Mesenchymal stem cell (in vitro differentiated cells and primary cell): ENCODE measurements at regions not wholly inside any gene's neighbourhood (a gene's known extent, or its start where the extent isn't known, plus 50 kb on each side); places are given as distances from the start of the nearest gene placed in this dataset.

ENCODE experiments used
- DNase-seq: peaks from one replicate; pipeline ENCODE4 v3.0.0-alpha.2; 2013
- H2AFZ ChIP-seq: one replicate; pipeline ENCODE4 v1.6.1; 2013; ENCODE audit warnings: low read depth, mild to moderate bottlenecking, control low read depth, inconsistent platforms, low read length, moderate library complexity
- H2AK5ac ChIP-seq: 2 replicates; pipeline ENCODE4 v1.6.1; 2013; ENCODE audit warnings: low read length, moderate library complexity, mild to moderate bottlenecking, inconsistent platforms; ENCODE audit not compliant: severe bottlenecking
- H2BK120ac ChIP-seq: one replicate; pipeline ENCODE4 v1.6.1; 2013; ENCODE audit warnings: low read depth, mild to moderate bottlenecking, inconsistent platforms, low read length, moderate library complexity
- H2BK12ac ChIP-seq, 2 experiments: one replicate each; pipeline ENCODE4 v1.6.1; 2013; ENCODE audit warnings: inconsistent platforms in 2 of 2, low read length in 2 of 2, mild to moderate bottlenecking in 2 of 2, moderate library complexity in 2 of 2, control low read depth in 1 of 2
- H2BK15ac ChIP-seq: one replicate; pipeline ENCODE4 v1.6.1; 2013; ENCODE audit warnings: mild to moderate bottlenecking, low read depth, inconsistent platforms; ENCODE audit not compliant: poor library complexity, severe bottlenecking
- H2BK5ac ChIP-seq: 2 replicates; pipeline ENCODE4 v1.6.1; 2013; ENCODE audit warnings: low read depth, mild to moderate bottlenecking, low read length, control low read depth, inconsistent platforms; ENCODE audit not compliant: poor library complexity, severe bottlenecking
- H3K14ac ChIP-seq, 2 experiments: one replicate each; pipeline ENCODE4 v1.6.1; 2013; ENCODE audit warnings: inconsistent platforms in 2 of 2, low read length in 2 of 2, control low read depth in 1 of 2, mild to moderate bottlenecking in 1 of 2, moderate library complexity in 1 of 2
- H3K18ac ChIP-seq, 2 experiments: one replicate each; pipeline ENCODE4 v1.6.1; 2013; ENCODE audit warnings: inconsistent platforms in 2 of 2, low read length in 2 of 2, control low read depth in 1 of 2, low read depth in 1 of 2, mild to moderate bottlenecking in 1 of 2
- H3K23ac ChIP-seq, 2 experiments: one replicate each; pipeline ENCODE4 v1.6.1; 2013; ENCODE audit warnings: inconsistent platforms in 2 of 2, low read length in 2 of 2, mild to moderate bottlenecking in 2 of 2, moderate library complexity in 2 of 2, control low read depth in 1 of 2
- H3K27ac ChIP-seq: 2 replicates; pipeline ENCODE4 v1.5.1; 2013; ENCODE audit warnings: mild to moderate bottlenecking, moderate library complexity, low read length, control low read depth, inconsistent platforms; ENCODE audit not compliant: poor library complexity, severe bottlenecking
- H3K27me3 ChIP-seq, 2 experiments: 2 replicates each; pipeline versions ENCODE4 v1.6.1 to v1.7.0; 2013; ENCODE audit warnings: low read length in 2 of 2, mild to moderate bottlenecking in 2 of 2, moderate library complexity in 2 of 2, control low read depth in 1 of 2, inconsistent platforms in 1 of 2; ENCODE audit not compliant: control insufficient read depth in 1 of 2, insufficient read depth in 1 of 2
- H3K36me3 ChIP-seq, 2 experiments: 2 replicates each; pipeline versions ENCODE4 v1.6.1 to v1.7.0; 2013; ENCODE audit warnings: low read length in 2 of 2, control low read depth in 1 of 2, inconsistent platforms in 1 of 2, low read depth in 1 of 2, mild to moderate bottlenecking in 1 of 2; ENCODE audit not compliant: insufficient read depth in 2 of 2, control insufficient read depth in 1 of 2
- H3K4ac ChIP-seq, 2 experiments: one replicate each; pipeline ENCODE4 v1.6.1; 2013; ENCODE audit warnings: inconsistent platforms in 2 of 2, low read length in 2 of 2, mild to moderate bottlenecking in 2 of 2, moderate library complexity in 2 of 2, control low read depth in 1 of 2, low read depth in 1 of 2
- H3K4me1 ChIP-seq: 2 replicates; pipeline ENCODE4 v1.6.1; 2013; ENCODE audit warnings: low read depth, low read length, control low read depth; ENCODE audit not compliant: control insufficient read depth, insufficient read depth
- H3K4me2 ChIP-seq: 2 replicates; pipeline ENCODE4 v1.6.1; 2013; ENCODE audit warnings: low read length, mild to moderate bottlenecking, inconsistent platforms; ENCODE audit not compliant: poor library complexity, severe bottlenecking
- H3K4me3 ChIP-seq, 2 experiments: 2 replicates each; pipeline versions ENCODE4 v1.5.1 to v1.7.0; 2013; ENCODE audit warnings: low read length in 2 of 2, mild to moderate bottlenecking in 2 of 2, control low read depth in 1 of 2, low read depth in 1 of 2; ENCODE audit not compliant: insufficient read depth in 1 of 2
- H3K79me1 ChIP-seq: replicated peaks from 2 replicates; pipeline ENCODE4 v1.6.1; 2013; ENCODE audit warnings: mild to moderate bottlenecking, control low read depth, low read length, inconsistent platforms; ENCODE audit not compliant: poor library complexity, severe bottlenecking
- H3K9ac ChIP-seq: 2 replicates; pipeline ENCODE4 v1.7.0; 2013; ENCODE audit warnings: mild to moderate bottlenecking, low read length, moderate library complexity
- H3K9me3 ChIP-seq: 2 replicates; pipeline ENCODE4 v1.7.0; 2013; ENCODE audit warnings: mild to moderate bottlenecking, low read length; ENCODE audit not compliant: control insufficient read depth
- H4K8ac ChIP-seq: one replicate; pipeline ENCODE4 v1.6.1; 2013; ENCODE audit warnings: inconsistent platforms, mild to moderate bottlenecking, low read length, moderate library complexity
- H4K91ac ChIP-seq: one replicate; pipeline ENCODE4 v1.6.1; 2013; ENCODE audit warnings: mild to moderate bottlenecking, low read length, inconsistent platforms
- WGBS: methylation state at CpG from one replicate; pipeline ENCODE4 v1.1.7; 2013; ENCODE audit warnings: mixed read lengths; 5-methylcytosine and 5-hydroxymethylcytosine counted together

DNA sequence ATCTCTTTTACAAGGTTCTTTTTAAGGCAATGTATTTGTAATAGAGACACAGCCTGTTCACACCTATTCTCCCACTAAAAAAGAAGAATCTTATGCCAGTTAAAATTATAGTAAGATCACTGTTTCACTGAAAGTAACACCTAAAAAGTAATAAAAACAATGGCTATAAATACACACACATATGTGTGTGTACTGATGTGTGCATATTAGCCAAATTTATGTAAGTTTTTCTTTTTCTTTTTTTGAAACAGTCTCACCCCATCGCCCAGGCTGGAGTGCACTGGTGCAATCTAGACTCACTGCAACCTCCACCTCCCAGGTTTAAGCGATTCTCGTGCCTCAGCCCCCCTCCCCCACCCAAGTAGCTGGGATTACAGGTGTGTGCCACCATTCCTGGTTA, 56.8 kb upstream of the SLC30A10 start:
- no peak overlapping the region for H3K23ac ChIP-seq
- 100% methylated on average over 2 of the region's 3 CpGs for WGBS
- no peak overlapping the region for H4K91ac ChIP-seq
- no peak overlapping the region for H2BK12ac ChIP-seq
- H3K18ac ChIP-seq, result no peak overlapping the region
- no peaks in the 10 kb centered on the region for H3K9me3 ChIP-seq
- peaks cover 10% of the 10 kb centered on the region for H3K79me1 ChIP-seq
- H3K27me3 ChIP-seq, result no peaks in the 10 kb centered on the region
- H3K4me1 ChIP-seq, result no peaks in the 10 kb centered on the region
- no peak overlapping the region for H3K4me2 ChIP-seq
- no peak overlapping the region for H3K4ac ChIP-seq
- H3K4me3 ChIP-seq, result no peak overlapping the region
- H3K9ac ChIP-seq, result no peak overlapping the region
- H2AFZ ChIP-seq, result no peak overlapping the region
- no peak overlapping the region for H2BK15ac ChIP-seq
- H4K8ac ChIP-seq, result no peak overlapping the region
- no peak overlapping the region for H2BK120ac ChIP-seq
- no peak overlapping the region for H3K14ac ChIP-seq
- H2AK5ac ChIP-seq, result no peak overlapping the region
- peaks cover 6 to 86% of the 10 kb centered on the region in 2 experiments for H3K36me3 ChIP-seq
- no peak overlapping the region for H3K27ac ChIP-seq
- no peak for DNase-seq
- no peak overlapping the region for H2BK5ac ChIP-seq
